ENCODE measurements at regions not wholly inside any gene's neighbourhood (a gene's known extent, or its start where the extent isn't known, plus 50 kb on each side); places are given as distances from the start of the nearest gene placed in this dataset.

GRCh38 chr7:4436936-4437335 lies 245.2 kb upstream of the FOXK1 start:
- TF ChIP-seq POLR2AphosphoS5 (IDR thresholded peaks at IDR 0.05) (no peak), CTCF (IDR thresholded peaks at IDR 0.05) (no peak), EP300 (IDR thresholded peaks at IDR 0.05) (no peak)
